Neural progenitor cell (in vitro differentiated cells): ENCODE measurements at regions not wholly inside any gene's neighbourhood (a gene's known extent, or its start where the extent isn't known, plus 50 kb on each side); places are given as distances from the start of the nearest gene placed in this dataset.

Experiments used
- CTCF ChIP-seq: fragments of 200-600 bp; sonication (generic); IDR thresholded peaks from 2 replicates; pipeline ENCODE4 v1.5.1; 2017; ENCODE audit warnings: antibody characterized with exemption, mild to moderate bottlenecking
- EZH2phosphoT487 ChIP-seq: fragments of 200-600 bp; sonication (generic); IDR thresholded peaks from 2 replicates; pipeline ENCODE4 v1.6.1; 2017; ENCODE audit warnings: antibody characterized with exemption

- TF ChIP-seq CTCF (no peak), EZH2phosphoT487 (no peak)
Measured at GRCh38 chr3:88307666-88308065, 157.9 kb downstream of the C3orf38 start.
